H1 (cell line): ENCODE measurements at regions not wholly inside any gene's neighbourhood (a gene's known extent, or its start where the extent isn't known, plus 50 kb on each side); places are given as distances from the start of the nearest gene placed in this dataset.

ENCODE experiments used
- CTCF ChIA-PET: fragments of 300-600 bp; sonication (Branson Sonifier 250); formaldehyde crosslinking; loops from one replicate; lab custom pipeline; 2021; ENCODE audit not compliant: partially characterized antibody; lab: Charles Lee
- POLR2A ChIA-PET: fragments of 300-600 bp; sonication (Branson Sonifier 250); formaldehyde crosslinking; loops from one replicate; lab custom pipeline; 2021; ENCODE audit warnings: inconsistent platforms; ENCODE audit not compliant: partially characterized antibody; lab: Charles Lee
- DNase-seq, 2 experiments: peaks; one replicate each; pipeline versions ENCODE4 v3.0.0 to v3.0.0-alpha.2; 2010 to 2022; ENCODE audit warnings: low spot score in 2 of 2, low read depth in 1 of 2, mixed read lengths in 1 of 2
- FAIRE-seq: peaks from 2 replicates; lab custom pipeline; 2011; peaks lifted over from hg19 to GRCh38; lab: Jason Lieb, UNC
- H2AFZ ChIP-seq: 2 replicates; pipeline ENCODE4 v1.8.1; 2012; ENCODE audit warnings: low read length, inconsistent platforms
- H2AK5ac ChIP-seq: 2 replicates; pipeline ENCODE4 v1.6.1; 2013; ENCODE audit warnings: low read depth, low read length
- H2BK120ac ChIP-seq: replicated peaks from 2 replicates; pipeline ENCODE3; 2013; ENCODE audit warnings: low read depth, low read length, inconsistent platforms
- H2BK12ac ChIP-seq: 2 replicates; pipeline ENCODE4 v1.6.1; 2013; ENCODE audit warnings: low read depth, low read length
- H2BK15ac ChIP-seq: 2 replicates; pipeline ENCODE4 v1.6.1; 2013; ENCODE audit warnings: low read length
- H2BK20ac ChIP-seq: 2 replicates; pipeline ENCODE4 v1.6.1; 2013; ENCODE audit warnings: low read length
- H2BK5ac ChIP-seq: 2 replicates; pipeline ENCODE4 v1.6.1; 2013; ENCODE audit warnings: low read depth, low read length
- H3K14ac ChIP-seq: 2 replicates; pipeline ENCODE4 v1.6.1; 2013; ENCODE audit warnings: inconsistent platforms; ENCODE audit not compliant: insufficient read length
- H3K18ac ChIP-seq: 2 replicates; pipeline ENCODE4 v1.6.1; 2013; ENCODE audit warnings: low read length; ENCODE audit errors: extremely low read depth
- H3K23ac ChIP-seq: 2 replicates; pipeline ENCODE4 v1.6.1; 2013; ENCODE audit warnings: inconsistent platforms; ENCODE audit not compliant: insufficient read length
- H3K23me2 ChIP-seq: 2 replicates; pipeline ENCODE4 v1.6.1; 2013; ENCODE audit warnings: low read depth, low read length
- H3K27ac ChIP-seq: 2 replicates; pipeline ENCODE4 v1.6.1; 2011; ENCODE audit warnings: low read depth, low read length, inconsistent platforms
- H3K27me3 ChIP-seq, 4 experiments: replicated peaks in 1 of 4; 1 replicate in 1 of 4; 2 replicates in 3 of 4; pipeline versions ENCODE4 v1.6.1 to v1.8.1; 2011 to 2013; ENCODE audit warnings: low read length in 3 of 4, mild to moderate bottlenecking in 3 of 4, inconsistent platforms in 2 of 4, mixed read lengths in 2 of 4, moderate library complexity in 1 of 4; ENCODE audit not compliant: control insufficient read depth in 3 of 4, insufficient read depth in 3 of 4; ENCODE audit errors: extremely low read depth in 1 of 4
- H3K36me3 ChIP-seq, 4 experiments: 2 replicates each; pipeline versions ENCODE4 v1.6.1 to v1.8.1; 2011 to 2013; ENCODE audit warnings: mild to moderate bottlenecking in 4 of 4, low read length in 3 of 4, moderate library complexity in 2 of 4, control low read depth in 1 of 4, inconsistent platforms in 1 of 4; ENCODE audit not compliant: insufficient read depth in 4 of 4, control insufficient read depth in 2 of 4
- H3K4ac ChIP-seq: replicated peaks from 2 replicates; pipeline ENCODE3; 2013; ENCODE audit warnings: low read length, low read depth, mixed read lengths, inconsistent platforms; ENCODE audit not compliant: insufficient read length
- H3K4me1 ChIP-seq, 4 experiments: replicated peaks in 1 of 4; 1 replicate in 1 of 4; 2 replicates in 3 of 4; pipeline versions ENCODE4 v1.6.1 to v1.8.1; 2011 to 2013; ENCODE audit warnings: low read length in 3 of 4, inconsistent platforms in 2 of 4, mixed read lengths in 1 of 4; ENCODE audit not compliant: insufficient read depth in 4 of 4, control insufficient read depth in 3 of 4
- H3K4me2 ChIP-seq, 2 experiments: 2 replicates each; pipeline versions ENCODE4 v1.6.1 to v1.8.1; 2011 to 2013; ENCODE audit warnings: low read depth in 2 of 2, low read length in 2 of 2, control low read depth in 1 of 2, inconsistent platforms in 1 of 2, mild to moderate bottlenecking in 1 of 2; ENCODE audit not compliant: insufficient read depth in 1 of 2
- H3K4me3 ChIP-seq, 4 experiments: fragments of 200-600, 300-600 bp in 1 of 4; sonication (generic), shearing (Covaris generic), sonication (Bioruptor Twin) in 1 of 4; 2 replicates each; pipeline versions ENCODE4 v1.5.1 to v1.8.1; 2011 to 2016; ENCODE audit warnings: low read length in 4 of 4, low read depth in 3 of 4, control low read depth in 2 of 4, inconsistent platforms in 2 of 4, mild to moderate bottlenecking in 2 of 4, mixed read lengths in 1 of 4, moderate library complexity in 1 of 4; ENCODE audit not compliant: insufficient read depth in 2 of 4; ENCODE audit errors: extremely low read depth in 1 of 4
- H3K56ac ChIP-seq: replicated peaks from 2 replicates; pipeline ENCODE3; 2013; ENCODE audit warnings: low read depth, mild to moderate bottlenecking, mixed read lengths, low read length, inconsistent platforms; ENCODE audit not compliant: insufficient read length
- H3K79me1 ChIP-seq: 2 replicates; pipeline ENCODE4 v1.6.1; 2013; ENCODE audit warnings: low read depth, low read length, control low read depth
- H3K79me2 ChIP-seq, 2 experiments: 2 replicates each; pipeline versions ENCODE4 v1.6.1 to v1.8.1; 2012 to 2013; ENCODE audit warnings: low read length in 2 of 2, mild to moderate bottlenecking in 2 of 2, inconsistent platforms in 1 of 2; ENCODE audit not compliant: insufficient read depth in 2 of 2, control insufficient read depth in 1 of 2
- H3K9ac ChIP-seq, 4 experiments: replicated peaks in 1 of 4; 1 replicate in 1 of 4; 2 replicates in 3 of 4; pipeline versions ENCODE4 v1.6.1 to v1.8.1; 2011 to 2013; ENCODE audit warnings: low read depth in 3 of 4, low read length in 3 of 4, control low read depth in 2 of 4, mild to moderate bottlenecking in 2 of 4, moderate library complexity in 2 of 4, inconsistent platforms in 1 of 4; ENCODE audit errors: extremely low read depth in 1 of 4
- H3K9me3 ChIP-seq, 2 experiments: 2 replicates each; pipeline versions ENCODE4 v1.6.1 to v1.8.1; 2012 to 2013; ENCODE audit warnings: mild to moderate bottlenecking in 2 of 2, moderate library complexity in 2 of 2, control low read depth in 1 of 2, inconsistent platforms in 1 of 2, low read depth in 1 of 2, low read length in 1 of 2, mixed read lengths in 1 of 2; ENCODE audit not compliant: insufficient read depth in 2 of 2
- H4K20me1 ChIP-seq, 2 experiments: replicated peaks in 1 of 2; 2 replicates each; pipeline versions ENCODE3 to v1.8.1; 2011 to 2013; ENCODE audit warnings: inconsistent platforms in 2 of 2, low read length in 2 of 2, mild to moderate bottlenecking in 1 of 2; ENCODE audit not compliant: insufficient read depth in 2 of 2, control insufficient read depth in 1 of 2
- H4K5ac ChIP-seq: 2 replicates; pipeline ENCODE4 v1.6.1; 2013; ENCODE audit warnings: low read length, low read depth, mixed read lengths, inconsistent platforms; ENCODE audit not compliant: insufficient read length
- H4K8ac ChIP-seq: 2 replicates; pipeline ENCODE4 v1.8.0; 2013; ENCODE audit warnings: mild to moderate bottlenecking, moderate library complexity, low read length, inconsistent platforms; ENCODE audit not compliant: insufficient read depth; ENCODE audit errors: extremely low read depth
- H4K91ac ChIP-seq: replicated peaks from 2 replicates; pipeline ENCODE3; 2013; ENCODE audit warnings: low read length, mixed read lengths, inconsistent platforms; ENCODE audit not compliant: insufficient read length
- BACH1 ChIP-seq: IDR thresholded peaks from 2 replicates; pipeline ENCODE4 v1.6.1; 2012; ENCODE audit warnings: low read length, improper control_type of control experiment
- CHD1 ChIP-seq: IDR thresholded peaks from 2 replicates; pipeline ENCODE4 v1.6.1; 2012; ENCODE audit warnings: low read depth, low read length, improper control_type of control experiment
- FOSL1 ChIP-seq: IDR thresholded peaks from 2 replicates; pipeline ENCODE4 v1.6.1; 2011; ENCODE audit warnings: mild to moderate bottlenecking, low read depth, low read length, moderate library complexity; ENCODE audit not compliant: insufficient read depth
- PHF8 ChIP-seq: fragments of 200-600 bp; sonication (generic); conservative IDR thresholded peaks from 2 replicates; pipeline ENCODE4 v1.7.1; 2012; ENCODE audit warnings: low read depth, mild to moderate bottlenecking, inconsistent platforms, low read length, moderate library complexity
- SIRT6 ChIP-seq: IDR thresholded peaks from one replicate; pipeline ENCODE4 v1.7.1; 2012; ENCODE audit warnings: low read length, inconsistent platforms
- TAF7 ChIP-seq: optimal IDR thresholded peaks from 2 replicates; pipeline ENCODE3; 2011; ENCODE audit warnings: low read depth, mild to moderate bottlenecking, inconsistent platforms, low read length, moderate library complexity, borderline replicate concordance
- WGBS, 2 experiments: shearing (Covaris generic) in 1 of 2; methylation state at CpG; one replicate each; pipeline versions ENCODE4 v1.1.6 to v1.1.7; 2013 to 2015; ENCODE audit warnings: low lambda C conversion rate in 2 of 2, mixed read lengths in 2 of 2, inconsistent platforms in 1 of 2, low coverage in 1 of 2, missing lambda C conversion rate in 1 of 2; ENCODE audit not compliant: insufficient replicate concordance in 2 of 2, insufficient coverage in 1 of 2, insufficient read length in 1 of 2; ENCODE audit errors: extremely low coverage in 1 of 2, missing lambda C conversion rate in 1 of 2; 5-methylcytosine and 5-hydroxymethylcytosine counted together

GRCh38 chr3:182606905-182607504, 186.3 kb upstream of the ATP11B start:
- no peak overlapping the region for H2AFZ ChIP-seq
- no peak overlapping the region for H3K4me2 ChIP-seq
- no peak overlapping the region for H3K27ac ChIP-seq
- no peak overlapping the region for H2BK5ac ChIP-seq
- H2BK120ac ChIP-seq = no peak overlapping the region
- H3K56ac ChIP-seq = no peak overlapping the region
- no peak overlapping the region for H3K4ac ChIP-seq
- no peak overlapping the region for H3K4me3 ChIP-seq
- CTCF ChIA-PET = no interaction called here
- no peaks in the 10 kb centered on the region for H3K9me3 ChIP-seq
- H3K4me1 ChIP-seq = peaks cover 0 to 2% (median 0%) of the 10 kb centered on the region in 4 experiments; a peak in 1 of 7 replicates
- no peaks in the 10 kb centered on the region for H3K23me2 ChIP-seq
- no peak overlapping the region for H4K8ac ChIP-seq
- no peaks in the 10 kb centered on the region for H3K27me3 ChIP-seq
- no peak overlapping the region for H4K91ac ChIP-seq
- no peak overlapping the region for H2BK15ac ChIP-seq
- no peak overlapping the region for H3K9ac ChIP-seq
- no peaks in the 10 kb centered on the region for H3K79me1 ChIP-seq
- no peaks in the 10 kb centered on the region for H3K36me3 ChIP-seq
- POLR2A ChIA-PET = interaction anchor here (0.6 kb wide), 1 partner anchor 158 kb away, joined by 3 read pairs; no protein-coding TSS in a partner anchor
- H3K79me2 ChIP-seq = no peaks in the 10 kb centered on the region
- DNase-seq (no peak), FAIRE-seq (no peak)
- no peak overlapping the region for H4K5ac ChIP-seq
- no peaks in the 10 kb centered on the region for H4K20me1 ChIP-seq
- no peak overlapping the region for H2AK5ac ChIP-seq
- no peak overlapping the region for H2BK12ac ChIP-seq
- H3K23ac ChIP-seq = no peak overlapping the region
- 88% methylated on average over 2 of the region's 2 CpGs; no CpG with 5 or more reads in 1 of the 2 experiments for WGBS, 2 experiments
- TF ChIP-seq CHD1 (no peak), SIRT6 (no peak), PHF8 (no peak), FOSL1 (no peak), TAF7 (no peak), BACH1 (no peak)
- H3K18ac ChIP-seq = no peak overlapping the region
- no peak overlapping the region for H2BK20ac ChIP-seq
- H3K14ac ChIP-seq = no peak overlapping the region
